ENCODE measurements at regions not wholly inside any gene's neighbourhood (a gene's known extent, or its start where the extent isn't known, plus 50 kb on each side); places are given as distances from the start of the nearest gene placed in this dataset.

GRCh38 chr4:124529131-124529530 lies 183.4 kb downstream of the ANKRD50 start:
- Histone ChIP-seq H3K27ac (no peak overlapping the region), H3K27me3 (ENCODE audit: insufficient read depth, low read depth) (no peaks in the 10 kb centered on the region), H4K20me1 (ENCODE audit: insufficient read depth) (no peaks in the 10 kb centered on the region), H3K4me1 (ENCODE audit: low read depth, poor library complexity, severe bottlenecking) (no peaks in the 10 kb centered on the region), H3K36me3 (ENCODE audit: insufficient read depth) (no peaks in the 10 kb centered on the region), H3K4me3 (IDR thresholded peaks at IDR 0.05; ENCODE audit: insufficient read depth, low read depth, low read length) (no peak overlapping the region), H3K4me2 (no peak overlapping the region), H3K79me2 (ENCODE audit: insufficient read depth, low read depth) (no peaks in the 10 kb centered on the region), H3K9ac (no peak overlapping the region), H2AFZ (ENCODE audit: low read depth) (no peak overlapping the region)
- TF ChIP-seq CTCF (conservative IDR thresholded peaks at IDR 0.05; ENCODE audit: low read depth, low read length), result no peak

GRCh38 chr4:124530464-124531077 lies 182.0 kb downstream of the ANKRD50 start:
- Histone ChIP-seq H3K9ac (no peak overlapping the region), H2AFZ (ENCODE audit: low read depth) (no peak overlapping the region), H3K4me1 (ENCODE audit: low read depth, poor library complexity, severe bottlenecking) (no peaks in the 10 kb centered on the region), H3K79me2 (ENCODE audit: insufficient read depth, low read depth) (no peaks in the 10 kb centered on the region), H3K4me3 (IDR thresholded peaks at IDR 0.05; ENCODE audit: insufficient read depth, low read depth, low read length) (no peak overlapping the region), H3K4me2 (no peak overlapping the region), H3K27me3 (ENCODE audit: insufficient read depth, low read depth) (no peaks in the 10 kb centered on the region), H3K27ac (no peak overlapping the region), H4K20me1 (ENCODE audit: insufficient read depth) (no peaks in the 10 kb centered on the region), H3K36me3 (ENCODE audit: insufficient read depth) (no peaks in the 10 kb centered on the region)
- TF ChIP-seq CTCF (conservative IDR thresholded peaks at IDR 0.05; ENCODE audit: low read depth, low read length), result no peak

DNA sequence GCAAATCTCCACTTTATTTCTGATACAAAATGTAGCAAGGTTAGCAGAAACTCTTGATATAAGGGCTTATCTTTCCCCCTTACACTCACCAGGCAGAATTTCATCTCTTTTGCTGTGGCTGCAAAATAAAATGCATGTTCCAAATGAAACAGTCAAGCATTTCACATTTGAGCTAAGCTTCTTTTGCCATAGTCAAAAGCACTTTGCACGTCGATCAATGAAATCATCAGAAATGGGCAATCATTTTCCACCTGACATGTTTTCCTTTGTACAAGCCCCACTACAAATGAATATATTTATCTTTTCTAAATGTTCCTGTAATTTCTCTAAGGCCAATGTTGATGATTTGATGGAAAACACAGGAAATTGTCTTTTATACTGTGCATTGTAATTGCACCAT lies 178.4 kb downstream of the ANKRD50 start:
- Histone ChIP-seq H3K27ac (no peak overlapping the region), H3K4me3 (IDR thresholded peaks at IDR 0.05; ENCODE audit: insufficient read depth, low read depth, low read length) (no peak overlapping the region), H3K4me1 (ENCODE audit: low read depth, poor library complexity, severe bottlenecking) (no peaks in the 10 kb centered on the region), H2AFZ (ENCODE audit: low read depth) (no peak overlapping the region), H3K9ac (no peak overlapping the region), H3K36me3 (ENCODE audit: insufficient read depth) (no peaks in the 10 kb centered on the region), H3K4me2 (no peak overlapping the region), H3K79me2 (ENCODE audit: insufficient read depth, low read depth) (no peaks in the 10 kb centered on the region), H3K27me3 (ENCODE audit: insufficient read depth, low read depth) (no peaks in the 10 kb centered on the region), H4K20me1 (ENCODE audit: insufficient read depth) (no peaks in the 10 kb centered on the region)
- TF ChIP-seq CTCF (conservative IDR thresholded peaks at IDR 0.05; ENCODE audit: low read depth, low read length), result no peak

DNA sequence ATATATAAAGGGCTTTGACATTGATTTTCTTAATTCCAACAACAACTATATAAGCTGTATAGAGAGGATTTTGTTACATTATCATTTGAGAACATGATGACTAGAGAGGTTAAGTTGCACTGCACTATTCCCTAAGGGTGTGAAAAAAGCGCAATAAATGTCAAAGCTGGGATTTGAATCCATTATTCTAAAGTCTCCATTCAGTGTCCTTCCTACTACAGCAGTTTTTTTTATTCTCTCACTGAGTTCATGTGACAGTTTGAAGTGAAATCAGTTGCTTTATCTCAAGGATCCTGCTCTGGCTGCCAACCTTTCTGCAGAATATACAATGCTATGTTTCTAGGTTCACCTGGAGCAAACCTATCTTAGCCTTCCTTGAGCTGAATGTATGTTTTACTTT lies 177.5 kb downstream of the ANKRD50 start:
- Histone ChIP-seq H3K4me2 (no peak overlapping the region), H2AFZ (ENCODE audit: low read depth) (no peak overlapping the region), H3K36me3 (ENCODE audit: insufficient read depth) (no peaks in the 10 kb centered on the region), H3K27me3 (ENCODE audit: insufficient read depth, low read depth) (no peaks in the 10 kb centered on the region), H3K9ac (no peak overlapping the region), H3K79me2 (ENCODE audit: insufficient read depth, low read depth) (no peaks in the 10 kb centered on the region), H3K4me1 (ENCODE audit: low read depth, poor library complexity, severe bottlenecking) (no peaks in the 10 kb centered on the region), H4K20me1 (ENCODE audit: insufficient read depth) (no peaks in the 10 kb centered on the region), H3K27ac (no peak overlapping the region), H3K4me3 (IDR thresholded peaks at IDR 0.05; ENCODE audit: insufficient read depth, low read depth, low read length) (no peak overlapping the region)
- TF ChIP-seq CTCF (conservative IDR thresholded peaks at IDR 0.05; ENCODE audit: low read depth, low read length), result no peak

Data from KMS-11 (cell line).